IMR-90 (cell line): ENCODE measurements at regions not wholly inside any gene's neighbourhood (a gene's known extent, or its start where the extent isn't known, plus 50 kb on each side); places are given as distances from the start of the nearest gene placed in this dataset.

ENCODE experiments used
- ATAC-seq: fragments of 200-7000 bp; cut with Tn5 transposase; 2 replicates; pipeline ENCODE4 v1.9.1; 2020; ENCODE audit warnings: low read depth, mild to moderate bottlenecking, moderate library complexity
- BruUV-seq: library from RNA; stranded (reverse); fragments of 400-500 nt; replicated peaks from 2 replicates; lab custom pipeline; 2021; lab: Mats Ljungman, UMichigan
- CTCF ChIA-PET: fragments of 300-600 bp; formaldehyde crosslinking; extraction: SDS; loops from one replicate; lab custom pipeline; 2021; ENCODE audit warnings: antibody characterized with exemption; lab: Yijun Ruan, JAX
- POLR2A ChIA-PET: fragments of 300-600 bp; sonication (Branson Sonifier 250); formaldehyde crosslinking; loops from one replicate; lab custom pipeline; 2022; ENCODE audit warnings: antibody characterized with exemption; ENCODE audit not compliant: unreplicated experiment; lab: Charles Lee
- DNase-seq: peaks from one replicate; pipeline ENCODE4 v3.0.0; 2013
- H2AFZ ChIP-seq: replicated peaks from 2 replicates; pipeline ENCODE3; 2013; ENCODE audit warnings: low read length, mild to moderate bottlenecking; ENCODE audit not compliant: poor library complexity
- H2AK5ac ChIP-seq: 2 replicates; pipeline ENCODE4 v1.6.1; 2013; ENCODE audit warnings: low read depth, low read length, inconsistent platforms
- H2AK9ac ChIP-seq: replicated peaks from 2 replicates; pipeline ENCODE3; 2013; ENCODE audit warnings: mild to moderate bottlenecking, low read depth, low read length, moderate library complexity; ENCODE audit not compliant: poor library complexity
- H2BK120ac ChIP-seq: 2 replicates; pipeline ENCODE4 v1.6.1; 2013; ENCODE audit warnings: low read depth, low read length, inconsistent platforms
- H2BK15ac ChIP-seq: 3 replicates; pipeline ENCODE4 v1.6.1; 2013; ENCODE audit warnings: low read depth, low read length, inconsistent platforms
- H2BK20ac ChIP-seq: 2 replicates; pipeline ENCODE4 v1.6.1; 2013; ENCODE audit warnings: low read depth, mild to moderate bottlenecking, inconsistent platforms, low read length, moderate library complexity
- H2BK5ac ChIP-seq: 2 replicates; pipeline ENCODE4 v1.6.1; 2013; ENCODE audit warnings: mild to moderate bottlenecking, low read depth, low read length, inconsistent platforms; ENCODE audit not compliant: poor library complexity, severe bottlenecking
- H3K14ac ChIP-seq: replicated peaks from 2 replicates; pipeline ENCODE4 v1.6.1; 2013; ENCODE audit warnings: low read depth, low read length, inconsistent platforms
- H3K18ac ChIP-seq: 2 replicates; pipeline ENCODE4 v1.6.1; 2013; ENCODE audit warnings: low read depth, low read length, control low read depth
- H3K23ac ChIP-seq: 2 replicates; pipeline ENCODE4 v1.6.1; 2013; ENCODE audit warnings: low read depth, low read length, inconsistent platforms
- H3K27ac ChIP-seq: 2 replicates; pipeline ENCODE4 v1.5.1; 2013; ENCODE audit warnings: mild to moderate bottlenecking, control low read depth, low read length; ENCODE audit not compliant: insufficient read depth
- H3K27me3 ChIP-seq: 2 replicates; pipeline ENCODE4 v1.6.1; 2013; ENCODE audit warnings: low read length; ENCODE audit not compliant: control insufficient read depth, insufficient read depth
- H3K36me3 ChIP-seq: 2 replicates; pipeline ENCODE4 v1.6.1; 2013; ENCODE audit warnings: low read length, mixed read lengths; ENCODE audit not compliant: control insufficient read depth, insufficient read depth
- H3K4ac ChIP-seq: 2 replicates; pipeline ENCODE4 v1.6.1; 2013; ENCODE audit warnings: low read depth, low read length, inconsistent platforms
- H3K4me1 ChIP-seq: 2 replicates; pipeline ENCODE4 v1.6.1; 2013; ENCODE audit warnings: low read length, mixed read lengths; ENCODE audit not compliant: control insufficient read depth, insufficient read depth
- H3K4me2 ChIP-seq: 2 replicates; pipeline ENCODE4 v1.6.1; 2013; ENCODE audit warnings: low read depth, mild to moderate bottlenecking, control low read depth, low read length, moderate library complexity
- H3K4me3 ChIP-seq: 2 replicates; pipeline ENCODE4 v1.5.1; 2013; ENCODE audit warnings: low read depth, mild to moderate bottlenecking, control low read depth, low read length, moderate library complexity; ENCODE audit not compliant: insufficient read depth
- H3K56ac ChIP-seq: 2 replicates; pipeline ENCODE4 v1.6.1; 2013; ENCODE audit warnings: low read length, inconsistent platforms; ENCODE audit not compliant: insufficient read depth; ENCODE audit errors: extremely low read depth
- H3K79me1 ChIP-seq, 2 experiments: 2 replicates each; pipeline ENCODE4 v1.6.1; 2013; ENCODE audit warnings: low read length in 2 of 2, inconsistent platforms in 1 of 2, low read depth in 1 of 2
- H3K9ac ChIP-seq: 2 replicates; pipeline ENCODE4 v1.6.1; 2013; ENCODE audit warnings: low read depth, low read length, control low read depth
- H3K9me1 ChIP-seq: 2 replicates; pipeline ENCODE4 v1.6.1; 2013; ENCODE audit warnings: low read length, inconsistent platforms; ENCODE audit not compliant: insufficient read depth
- H3K9me3 ChIP-seq: 2 replicates; pipeline ENCODE4 v1.6.1; 2013; ENCODE audit warnings: low read length; ENCODE audit not compliant: control insufficient read depth, insufficient read depth
- H4K20me1 ChIP-seq: 2 replicates; pipeline ENCODE4 v1.6.1; 2013; ENCODE audit warnings: low read length, inconsistent platforms; ENCODE audit not compliant: insufficient read depth
- H4K5ac ChIP-seq: 2 replicates; pipeline ENCODE4 v1.6.1; 2013; ENCODE audit warnings: mild to moderate bottlenecking, low read depth, low read length, control low read depth
- H4K8ac ChIP-seq, 2 experiments: 2 replicates each; pipeline ENCODE4 v1.6.1; 2013; ENCODE audit warnings: low read depth in 2 of 2, low read length in 2 of 2, control low read depth in 1 of 2, inconsistent platforms in 1 of 2
- H4K91ac ChIP-seq: 2 replicates; pipeline ENCODE4 v1.6.1; 2013; ENCODE audit warnings: low read depth, low read length, inconsistent platforms; ENCODE audit not compliant: insufficient read depth
- BHLHE40 ChIP-seq: fragments of 150-350 bp; IDR thresholded peaks from 2 replicates; pipeline ENCODE4 v1.6.1; 2016; ENCODE audit warnings: mild to moderate bottlenecking, low read depth, low read length
- CHD1 ChIP-seq: IDR thresholded peaks from 2 replicates; pipeline ENCODE4 v1.6.1; 2012; ENCODE audit warnings: low read depth, low read length, improper control_type of control experiment
- CTCF ChIP-seq: conservative IDR thresholded peaks from 2 replicates; pipeline ENCODE4 v1.5.1; 2012; ENCODE audit warnings: mild to moderate bottlenecking, low read depth, low read length, improper control_type of control experiment
- ELK1 ChIP-seq: fragments of 150-350 bp; IDR thresholded peaks from 2 replicates; pipeline ENCODE4 v1.6.1; 2016; ENCODE audit warnings: low read depth, mild to moderate bottlenecking, low read length, moderate library complexity, borderline replicate concordance
- FOS ChIP-seq: fragments of 150-350 bp; IDR thresholded peaks from 2 replicates; pipeline ENCODE4 v1.6.1; 2016; ENCODE audit warnings: low read depth, low read length
- MAFK ChIP-seq: IDR thresholded peaks from 2 replicates; pipeline ENCODE4 v1.6.1; 2012; ENCODE audit warnings: low read depth, low read length, improper control_type of control experiment
- MXI1 ChIP-seq: IDR thresholded peaks from 2 replicates; pipeline ENCODE4 v1.6.1; 2012; ENCODE audit warnings: low read depth, mild to moderate bottlenecking, low read length, moderate library complexity, borderline replicate concordance
- NFE2L2 ChIP-seq: fragments of 150-350 bp; IDR thresholded peaks from 2 replicates; pipeline ENCODE4 v1.6.1; 2016; ENCODE audit warnings: low read depth, mild to moderate bottlenecking, low read length
- RAD21 ChIP-seq: IDR thresholded peaks from 2 replicates; pipeline ENCODE4 v1.6.1; 2012; ENCODE audit warnings: low read length, improper control_type of control experiment
- RCOR1 ChIP-seq: IDR thresholded peaks from 2 replicates; pipeline ENCODE4 v1.6.1; 2012; ENCODE audit warnings: mild to moderate bottlenecking, low read length, improper control_type of control experiment; ENCODE audit not compliant: insufficient replicate concordance
- SMC3 ChIP-seq: fragments of 150-350 bp; IDR thresholded peaks from 2 replicates; pipeline ENCODE4 v1.6.1; 2016; ENCODE audit warnings: low read depth, mild to moderate bottlenecking, antibody characterized with exemption, low read length, moderate library complexity
- WGBS, 2 experiments: methylation state at CpG; one replicate each; pipeline versions ENCODE4 v1.1.5 to v1.1.7; 2013; ENCODE audit warnings: missing lambda C conversion rate in 2 of 2; ENCODE audit not compliant: insufficient read length in 1 of 2; ENCODE audit errors: extremely low coverage in 2 of 2; 5-methylcytosine and 5-hydroxymethylcytosine counted together
- dilution Hi-C: fragments of 300-500 bp; cut with HindIII; formaldehyde crosslinking; loops from one replicate; pipeline ENCODE4 v1.14.3; 2018; ENCODE audit warnings: low sequenced_read_pairs; ENCODE audit not compliant: unreplicated experiment
- in situ Hi-C: fragments of 300-500 bp; cut with MboI; formaldehyde crosslinking; loops from 3 replicates; pipeline ENCODE4 v1.14.3; 2019; ENCODE audit warnings: low sequenced_read_pairs, inconsistent platforms, mixed read lengths
- intact Hi-C: fragments of 100-400 bp; cut with micrococcal nuclease; formaldehyde crosslinking; loops from 2 replicates; pipeline ENCODE4 v1.10.0; 2022

- no peaks in the 10 kb centered on the region for H4K20me1 ChIP-seq
- H3K56ac ChIP-seq: no peak overlapping the region
- H2BK20ac ChIP-seq: no peak overlapping the region
- CTCF ChIA-PET: no interaction called here
- H3K27me3 ChIP-seq: no peaks in the 10 kb centered on the region; the same call in 1 of the 2 replicates
- no peaks in the 10 kb centered on the region for H3K4me1 ChIP-seq
- no peak overlapping the region for H3K4me2 ChIP-seq
- no peak overlapping the region for H3K27ac ChIP-seq
- H3K23ac ChIP-seq: no peak overlapping the region
- H3K4ac ChIP-seq: no peak overlapping the region
- intact Hi-C loops (no loop called here), dilution Hi-C loops (no loop called here), in situ Hi-C loops (no loop called here)
- H4K8ac ChIP-seq: no peak overlapping the region
- H2BK120ac ChIP-seq: no peak overlapping the region
- H3K9ac ChIP-seq: no peak overlapping the region
- DNase-seq (no peak), ATAC-seq (no peak)
- H3K36me3 ChIP-seq: no peaks in the 10 kb centered on the region
- no peak overlapping the region for H2AK9ac ChIP-seq
- POLR2A ChIA-PET: no interaction called here
- H3K14ac ChIP-seq: no peak overlapping the region
- H2AK5ac ChIP-seq: no peak overlapping the region
- no TSS peak for BruUV-seq
- no peaks in the 10 kb centered on the region for H3K9me1 ChIP-seq
- no peak for TF ChIP-seq CTCF
- no peak for TF ChIP-seq MAFK
- no peak for TF ChIP-seq ELK1
- no peak for TF ChIP-seq NFE2L2
- no peak for TF ChIP-seq RCOR1
- TF ChIP-seq SMC3: no peak
- TF ChIP-seq MXI1: no peak
- no peak for TF ChIP-seq CHD1
- no peak for TF ChIP-seq RAD21
- TF ChIP-seq BHLHE40: no peak
- no peak for TF ChIP-seq FOS
- no peak overlapping the region for H3K4me3 ChIP-seq
- no peaks in the 10 kb centered on the region for H3K79me1 ChIP-seq
- no peaks in the 10 kb centered on the region for H3K9me3 ChIP-seq
- H2AFZ ChIP-seq: no peak overlapping the region
- WGBS, 2 experiments: no CpG with 5 or more reads among the region's 2 CpGs
- no peak overlapping the region for H3K18ac ChIP-seq
- H4K5ac ChIP-seq: no peak overlapping the region
- no peak overlapping the region for H4K91ac ChIP-seq
- no peak overlapping the region for H2BK5ac ChIP-seq
- no peak overlapping the region for H2BK15ac ChIP-seq
Measured at GRCh38 chrX:43000121-43000520, 222.2 kb upstream of the PPP1R2C start.
